ENCODE measurements at regions not wholly inside any gene's neighbourhood (a gene's known extent, or its start where the extent isn't known, plus 50 kb on each side); places are given as distances from the start of the nearest gene placed in this dataset.
A peak's percentile ranks its signal among the peaks of the same experiment; 100 is the strongest.
"Not testable (repeated sequence)": the region's sequence is repeated elsewhere in the genome, so short reads cannot be mapped to it uniquely, and the experiment has no call there.

GRCh38 chr15:25624504-25625177, 185.8 kb upstream of the UBE3A start:
- DNase-seq = no peak

- no peak for DNase-seq
Measured at GRCh38 chr15:25623708-25624107, 184.9 kb upstream of the UBE3A start.

- no peak for DNase-seq
Measured at GRCh38 chr15:25620466-25620865, 181.6 kb upstream of the UBE3A start.

GRCh38 chr15:25619761-25620160, 180.9 kb upstream of the UBE3A start:
- no peak for DNase-seq

- DNase-seq = peak; percentile 55
Measured at GRCh38 chr15:25619076-25619475, 180.3 kb upstream of the UBE3A start.

GRCh38 chr15:25618161-25618560, 179.3 kb upstream of the UBE3A start:
- DNase-seq = no peak

- DNase-seq = no peak
Measured at GRCh38 chr15:25616471-25616870, 177.6 kb upstream of the UBE3A start.

- no peak for DNase-seq
Measured at GRCh38 chr15:25613134-25613533, 174.3 kb upstream of the UBE3A start.

GRCh38 chr15:25611603-25612002, 172.8 kb upstream of the UBE3A start:
- DNase-seq = no peak

- DNase-seq = no peak
Measured at GRCh38 chr15:25609371-25609770, 170.5 kb upstream of the UBE3A start.

- DNase-seq = no peak
Measured at GRCh38 chr15:25608926-25609325, 170.1 kb upstream of the UBE3A start.

- DNase-seq = no peak
Measured at GRCh38 chr15:25605151-25605550, 166.3 kb upstream of the UBE3A start.

- DNase-seq = no peak
Measured at GRCh38 chr15:25600751-25601150, 161.9 kb upstream of the UBE3A start.

- no peak for DNase-seq
Measured at GRCh38 chr15:25597571-25597970, 158.7 kb upstream of the UBE3A start.

- DNase-seq = no peak
Measured at GRCh38 chr15:25596644-25597562, 158.1 kb upstream of the UBE3A start.

- DNase-seq = no peak
Measured at GRCh38 chr15:25587616-25588340, 149.0 kb upstream of the UBE3A start.

GRCh38 chr15:25582886-25583285, 144.1 kb upstream of the UBE3A start:
- DNase-seq = no peak

GRCh38 chr15:25579127-25579526, 140.3 kb upstream of the UBE3A start:
- no peak for DNase-seq

- DNase-seq = no peak
Measured at GRCh38 chr15:25572191-25572590, 133.4 kb upstream of the UBE3A start.

- DNase-seq = no peak
Measured at GRCh38 chr15:25568751-25569150, 129.9 kb upstream of the UBE3A start.

GRCh38 chr15:25566545-25566944, 127.7 kb upstream of the UBE3A start:
- not testable (repeated sequence) for DNase-seq

GRCh38 chr15:25565470-25566264, 126.8 kb upstream of the UBE3A start:
- DNase-seq = no peak

- DNase-seq = no peak
Measured at GRCh38 chr15:25563596-25563995, 124.8 kb upstream of the UBE3A start.
